ENCODE measurements at regions not wholly inside any gene's neighbourhood (a gene's known extent, or its start where the extent isn't known, plus 50 kb on each side); places are given as distances from the start of the nearest gene placed in this dataset.
"Not testable (repeated sequence)": the region's sequence is repeated elsewhere in the genome, so short reads cannot be mapped to it uniquely, and the experiment has no call there.

DNA sequence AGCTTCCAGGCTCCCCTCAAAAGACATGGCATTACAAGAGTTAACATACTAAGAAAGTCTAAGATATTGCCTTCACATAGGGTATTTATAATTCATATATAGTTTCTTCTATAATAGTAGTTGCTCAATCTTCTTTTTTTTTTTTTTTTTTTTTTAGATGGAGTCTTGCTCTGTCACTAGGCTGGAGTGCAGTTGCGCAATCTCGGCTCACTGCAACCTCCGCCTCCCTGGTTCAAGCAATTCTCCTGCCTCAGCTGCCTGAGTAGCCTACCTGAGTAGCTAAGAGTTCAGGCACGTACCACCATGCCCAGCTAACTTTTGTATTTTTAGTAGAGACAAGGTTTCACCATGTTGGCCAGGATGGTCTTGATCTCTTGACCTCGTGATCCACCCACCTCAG is 337.0 kb downstream of the FAM181B start:
- TF ChIP-seq, protein P1, sequence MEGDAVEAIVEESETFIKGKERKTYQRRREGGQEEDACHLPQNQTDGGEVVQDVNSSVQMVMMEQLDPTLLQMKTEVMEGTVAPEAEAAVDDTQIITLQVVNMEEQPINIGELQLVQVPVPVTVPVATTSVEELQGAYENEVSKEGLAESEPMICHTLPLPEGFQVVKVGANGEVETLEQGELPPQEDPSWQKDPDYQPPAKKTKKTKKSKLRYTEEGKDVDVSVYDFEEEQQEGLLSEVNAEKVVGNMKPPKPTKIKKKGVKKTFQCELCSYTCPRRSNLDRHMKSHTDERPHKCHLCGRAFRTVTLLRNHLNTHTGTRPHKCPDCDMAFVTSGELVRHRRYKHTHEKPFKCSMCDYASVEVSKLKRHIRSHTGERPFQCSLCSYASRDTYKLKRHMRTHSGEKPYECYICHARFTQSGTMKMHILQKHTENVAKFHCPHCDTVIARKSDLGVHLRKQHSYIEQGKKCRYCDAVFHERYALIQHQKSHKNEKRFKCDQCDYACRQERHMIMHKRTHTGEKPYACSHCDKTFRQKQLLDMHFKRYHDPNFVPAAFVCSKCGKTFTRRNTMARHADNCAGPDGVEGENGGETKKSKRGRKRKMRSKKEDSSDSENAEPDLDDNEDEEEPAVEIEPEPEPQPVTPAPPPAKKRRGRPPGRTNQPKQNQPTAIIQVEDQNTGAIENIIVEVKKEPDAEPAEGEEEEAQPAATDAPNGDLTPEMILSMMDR (IDR thresholded peaks at IDR 0.05 in 4 of 5, conservative IDR thresholded peaks at IDR 0.05 in 1 of 5) = not testable (repeated sequence)
- not testable (repeated sequence) for TF ChIP-seq POLR2A (IDR thresholded peaks at IDR 0.05)

All from gastrocnemius medialis (tissue), 4 donors.